Naive thymus-derived CD4-positive, alpha-beta T cell (primary cell): ENCODE measurements at regions not wholly inside any gene's neighbourhood (a gene's known extent, or its start where the extent isn't known, plus 50 kb on each side); places are given as distances from the start of the nearest gene placed in this dataset.

Source experiments
- ATAC-seq: fragments of 150-1000 bp; cut with Tn5 transposase; 2 replicates; pipeline ENCODE4 v1.10.0; 2021; ENCODE audit warnings: mild to moderate bottlenecking, moderate library complexity
- CTCF ChIA-PET: fragments of 350-600 bp; sonication (Branson Sonifier 250); formaldehyde crosslinking; loops from one replicate; lab custom pipeline; 2021; ENCODE audit warnings: antibody characterized with exemption; lab: Charles Lee
- POLR2A ChIA-PET: fragments of 350-600 bp; sonication (Branson Sonifier 250); formaldehyde crosslinking; loops from one replicate; lab custom pipeline; 2021; ENCODE audit warnings: antibody characterized with exemption, inconsistent platforms; lab: Charles Lee
- DNase-seq, 9 donors: peaks; one replicate each; pipeline versions ENCODE4 v3.0.0 to v3.0.0-alpha.2; 2020 to 2022; ENCODE audit warnings: mixed read lengths in 1 of 9
- H3K27ac ChIP-seq: one replicate; pipeline ENCODE4 v1.7.0; 2013; ENCODE audit warnings: mild to moderate bottlenecking, low read depth, low read length, moderate library complexity
- H3K27me3 ChIP-seq, 2 donors: one replicate each; pipeline ENCODE4 v1.7.0; 2013; ENCODE audit warnings: low read length in 2 of 2, mild to moderate bottlenecking in 2 of 2, moderate library complexity in 2 of 2; ENCODE audit not compliant: control insufficient read depth in 2 of 2, insufficient read depth in 2 of 2
- H3K36me3 ChIP-seq, 3 experiments: 1 replicate in 2 of 3; 2 replicates in 1 of 3; pipeline ENCODE4 v1.7.0; 2013; ENCODE audit warnings: low read length in 3 of 3, mild to moderate bottlenecking in 3 of 3, moderate library complexity in 1 of 3; ENCODE audit not compliant: insufficient read depth in 3 of 3, control insufficient read depth in 2 of 3
- H3K4me1 ChIP-seq, 2 donors: one replicate each; pipeline ENCODE4 v1.7.0; 2013; ENCODE audit warnings: low read length in 2 of 2, mild to moderate bottlenecking in 2 of 2, moderate library complexity in 1 of 2; ENCODE audit not compliant: control insufficient read depth in 2 of 2, insufficient read depth in 2 of 2
- H3K4me3 ChIP-seq: 2 replicates; pipeline ENCODE4 v1.7.0; 2013; ENCODE audit warnings: mild to moderate bottlenecking, low read length
- H3K9me3 ChIP-seq, 3 experiments: 1 replicate in 2 of 3; 2 replicates in 1 of 3; pipeline ENCODE4 v1.7.0; 2013; ENCODE audit warnings: low read length in 3 of 3; ENCODE audit not compliant: control insufficient read depth in 2 of 3
- H3K27ac Mint-ChIP-seq, 9 donors: one replicate each; pipeline ENCODE4 v1.8.0; 2020 to 2022; ENCODE audit warnings: mixed read lengths in 9 of 9, mild to moderate bottlenecking in 8 of 9, moderate library complexity in 5 of 9, inconsistent platforms in 2 of 9
- H3K27me3 Mint-ChIP-seq, 5 donors: one replicate each; pipeline ENCODE4 v1.8.0; 2021 to 2022; ENCODE audit warnings: mixed read lengths in 5 of 5, mild to moderate bottlenecking in 1 of 5
- H3K36me3 Mint-ChIP-seq, 5 donors: one replicate each; pipeline ENCODE4 v1.8.0; 2020 to 2022; ENCODE audit warnings: mixed read lengths in 5 of 5, mild to moderate bottlenecking in 3 of 5, inconsistent platforms in 1 of 5
- H3K4me1 Mint-ChIP-seq, 7 donors: one replicate each; pipeline ENCODE4 v1.8.0; 2020 to 2022; ENCODE audit warnings: mixed read lengths in 7 of 7, mild to moderate bottlenecking in 3 of 7, inconsistent platforms in 1 of 7
- H3K4me3 Mint-ChIP-seq, 10 donors: one replicate each; pipeline ENCODE4 v1.8.0; 2020 to 2022; ENCODE audit warnings: mild to moderate bottlenecking in 10 of 10, mixed read lengths in 10 of 10, moderate library complexity in 6 of 10, inconsistent platforms in 2 of 10
- H3K9me3 Mint-ChIP-seq, 11 donors: one replicate each; pipeline ENCODE4 v1.8.0; 2020 to 2022; ENCODE audit warnings: mixed read lengths in 11 of 11, mild to moderate bottlenecking in 4 of 11, inconsistent platforms in 1 of 11, moderate library complexity in 1 of 11
- intact Hi-C, 2 donors: fragments of 100-400 bp; cut with micrococcal nuclease; formaldehyde crosslinking; loops; one replicate each; pipeline ENCODE4 v1.15.1; 2023

- no peak overlapping the region for H3K27ac Mint-ChIP-seq
- no peak overlapping the region for H3K4me3 ChIP-seq
- peaks cover 0 to 30% (median 9%) of the 10 kb centered on the region in 5 donors for H3K27me3 Mint-ChIP-seq
- H3K4me3 Mint-ChIP-seq, result no peak overlapping the region
- H3K27me3 ChIP-seq, result no peaks in the 10 kb centered on the region
- POLR2A ChIA-PET, result no interaction called here
- intact Hi-C loops, result no loop called here
- H3K9me3 ChIP-seq, result no peaks in the 10 kb centered on the region
- no peaks in the 10 kb centered on the region for H3K36me3 ChIP-seq
- H3K4me1 ChIP-seq, result no peaks in the 10 kb centered on the region
- DNase-seq (no peak), ATAC-seq (no peak)
- peaks cover 0 to 15% (median 6%) of the 10 kb centered on the region in 11 donors for H3K9me3 Mint-ChIP-seq
- CTCF ChIA-PET, result no interaction called here
- peaks cover 4 to 9% (median 6%) of the 10 kb centered on the region in 7 donors for H3K4me1 Mint-ChIP-seq
- H3K27ac ChIP-seq, result no peak overlapping the region
- H3K36me3 Mint-ChIP-seq, result peaks cover 0 to 4% (median 0%) of the 10 kb centered on the region in 5 donors
Observed at GRCh38 chr18:76137216-76137615, 357.8 kb downstream of the ZNF516 start.

- H3K27me3 ChIP-seq, result no peaks in the 10 kb centered on the region
- no peaks in the 10 kb centered on the region for H3K36me3 ChIP-seq
- CTCF ChIA-PET, result no interaction called here
- peaks cover 0 to 15% (median 6%) of the 10 kb centered on the region in 11 donors for H3K9me3 Mint-ChIP-seq
- no peak for DNase-seq
- H3K4me3 ChIP-seq, result no peak overlapping the region
- intact Hi-C loops, result no loop called here
- no peaks in the 10 kb centered on the region for H3K4me1 ChIP-seq
- no peak overlapping the region for H3K4me3 Mint-ChIP-seq
- peaks cover 0 to 24% (median 7%) of the 10 kb centered on the region in 5 donors for H3K27me3 Mint-ChIP-seq
- no peaks in the 10 kb centered on the region for H3K9me3 ChIP-seq
- H3K36me3 Mint-ChIP-seq, result peaks cover 0 to 4% (median 0%) of the 10 kb centered on the region in 5 donors
- H3K27ac ChIP-seq, result no peak overlapping the region
- H3K27ac Mint-ChIP-seq, result no peak overlapping the region
- POLR2A ChIA-PET, result no interaction called here
- no peak for ATAC-seq
- peaks cover 4 to 9% (median 6%) of the 10 kb centered on the region in 7 donors for H3K4me1 Mint-ChIP-seq
Observed at GRCh38 chr18:76136701-76137100, 358.3 kb downstream of the ZNF516 start.

GRCh38 chr18:76134628-76135027 is 360.4 kb downstream of the ZNF516 start:
- no peaks in the 10 kb centered on the region for H3K4me1 ChIP-seq
- Mint-ChIP-seq H3K27me3 (peaks cover 0 to 18% (median 4%) of the 10 kb centered on the region in 5 donors), H3K9me3 (peaks cover 0 to 14% (median 6%) of the 10 kb centered on the region in 11 donors), H3K4me1 (peaks cover 4 to 9% (median 8%) of the 10 kb centered on the region in 7 donors), H3K4me3 (no peak overlapping the region), H3K27ac (peak overlapping the region in 1 of 9 donors; percentile 40), H3K36me3 (peaks cover 0 to 4% (median 0%) of the 10 kb centered on the region in 5 donors)
- ChIA-PET CTCF (no interaction called here), POLR2A (no interaction called here)
- no peaks in the 10 kb centered on the region for H3K27me3 ChIP-seq
- no peak overlapping the region for H3K4me3 ChIP-seq
- no peaks in the 10 kb centered on the region for H3K9me3 ChIP-seq
- no peak for DNase-seq
- intact Hi-C loops, result no loop called here
- no peaks in the 10 kb centered on the region for H3K36me3 ChIP-seq
- H3K27ac ChIP-seq, result no peak overlapping the region
- no peak for ATAC-seq

- peaks cover 0 to 18% (median 4%) of the 10 kb centered on the region in 5 donors for H3K27me3 Mint-ChIP-seq
- ChIA-PET POLR2A (no interaction called here), CTCF (no interaction called here)
- Histone ChIP-seq H3K9me3 (no peaks in the 10 kb centered on the region), H3K4me3 (no peak overlapping the region), H3K36me3 (no peaks in the 10 kb centered on the region), H3K27me3 (no peaks in the 10 kb centered on the region), H3K27ac (no peak overlapping the region), H3K4me1 (no peaks in the 10 kb centered on the region)
- DNase-seq (no peak), ATAC-seq (no peak)
- H3K4me3 Mint-ChIP-seq, result no peak overlapping the region
- H3K27ac Mint-ChIP-seq, result no peak overlapping the region
- peaks cover 4 to 9% (median 8%) of the 10 kb centered on the region in 7 donors for H3K4me1 Mint-ChIP-seq
- peaks cover 0 to 4% (median 0%) of the 10 kb centered on the region in 5 donors for H3K36me3 Mint-ChIP-seq
- peaks cover 0 to 14% (median 6%) of the 10 kb centered on the region in 11 donors for H3K9me3 Mint-ChIP-seq
- intact Hi-C loops, result no loop called here
Observed at GRCh38 chr18:76133873-76134272, 361.2 kb downstream of the ZNF516 start.

- ATAC-seq, result no peak
- H3K9me3 ChIP-seq, result no peaks in the 10 kb centered on the region
- intact Hi-C loops, result no loop called here
- Mint-ChIP-seq H3K27me3 (peaks cover 0 to 11% (median 4%) of the 10 kb centered on the region in 5 donors), H3K4me1 (peaks cover 4 to 9% (median 8%) of the 10 kb centered on the region in 7 donors), H3K4me3 (no peak overlapping the region), H3K36me3 (peaks cover 0 to 4% (median 0%) of the 10 kb centered on the region in 5 donors), H3K9me3 (peaks cover 0 to 14% (median 6%) of the 10 kb centered on the region in 11 donors), H3K27ac (no peak overlapping the region)
- DNase-seq, result no peak
- H3K4me1 ChIP-seq, result no peaks in the 10 kb centered on the region
- no peaks in the 10 kb centered on the region for H3K27me3 ChIP-seq
- ChIA-PET POLR2A (no interaction called here), CTCF (no interaction called here)
- H3K4me3 ChIP-seq, result no peak overlapping the region
- no peaks in the 10 kb centered on the region for H3K36me3 ChIP-seq
- H3K27ac ChIP-seq, result no peak overlapping the region
Observed at GRCh38 chr18:76131738-76132137, 363.3 kb downstream of the ZNF516 start.

- DNase-seq (no peak), ATAC-seq (no peak)
- Mint-ChIP-seq H3K9me3 (peaks cover 0 to 14% (median 5%) of the 10 kb centered on the region in 11 donors), H3K36me3 (peaks cover 0 to 4% (median 0%) of the 10 kb centered on the region in 5 donors), H3K27ac (no peak overlapping the region), H3K27me3 (peaks cover 0 to 15% (median 4%) of the 10 kb centered on the region in 5 donors), H3K4me3 (no peak overlapping the region), H3K4me1 (peaks cover 4 to 9% (median 8%) of the 10 kb centered on the region in 7 donors)
- Histone ChIP-seq H3K4me1 (no peaks in the 10 kb centered on the region), H3K27me3 (no peaks in the 10 kb centered on the region), H3K4me3 (no peak overlapping the region), H3K36me3 (no peaks in the 10 kb centered on the region), H3K9me3 (no peaks in the 10 kb centered on the region), H3K27ac (no peak overlapping the region)
- ChIA-PET POLR2A (no interaction called here), CTCF (no interaction called here)
- intact Hi-C loops, result no loop called here
Observed at GRCh38 chr18:76130845-76131244, 364.2 kb downstream of the ZNF516 start.

GRCh38 chr18:76126327-76126726 is 368.7 kb downstream of the ZNF516 start:
- H3K9me3 Mint-ChIP-seq, result no peaks in the 10 kb centered on the region
- ChIA-PET CTCF (interaction anchor here (0.9 kb wide), 1 partner anchor 23 kb away, joined by 3 read pairs; no protein-coding TSS in a partner anchor), POLR2A (no interaction called here)
- H3K36me3 Mint-ChIP-seq, result no peaks in the 10 kb centered on the region
- H3K4me1 Mint-ChIP-seq, result no peaks in the 10 kb centered on the region
- Histone ChIP-seq H3K27me3 (no peaks in the 10 kb centered on the region), H3K9me3 (no peaks in the 10 kb centered on the region), H3K4me3 (no peak overlapping the region), H3K27ac (no peak overlapping the region), H3K4me1 (no peaks in the 10 kb centered on the region), H3K36me3 (no peaks in the 10 kb centered on the region)
- no peak overlapping the region for H3K4me3 Mint-ChIP-seq
- H3K27ac Mint-ChIP-seq, result no peak overlapping the region
- H3K27me3 Mint-ChIP-seq, result peaks cover 0 to 24% (median 0%) of the 10 kb centered on the region in 5 donors
- intact Hi-C loops, result no loop called here
- no peak for DNase-seq
- ATAC-seq, result no peak
